Testis (tissue), 2 donors: ENCODE measurements at regions not wholly inside any gene's neighbourhood (a gene's known extent, or its start where the extent isn't known, plus 50 kb on each side); places are given as distances from the start of the nearest gene placed in this dataset.

ENCODE experiments used
- POLR2A ChIP-seq: fragments of 450-650 bp; IDR thresholded peaks from one replicate; pipeline ENCODE4 v1.6.1; 2017; ENCODE audit warnings: antibody characterized with exemption, mild to moderate bottlenecking, moderate library complexity
- TF ChIP-seq, protein P1 (sequence below), 3 experiments: fragments of 450-650 bp in 2 of 3; fragments of 200-600 bp in 1 of 3; sonication (generic) in 1 of 3; IDR thresholded peaks; one replicate each; pipeline ENCODE4 v1.5.1; 2016 to 2019; ENCODE audit warnings: antibody characterized with exemption in 3 of 3, mild to moderate bottlenecking in 2 of 3, moderate library complexity in 1 of 3

DNA sequence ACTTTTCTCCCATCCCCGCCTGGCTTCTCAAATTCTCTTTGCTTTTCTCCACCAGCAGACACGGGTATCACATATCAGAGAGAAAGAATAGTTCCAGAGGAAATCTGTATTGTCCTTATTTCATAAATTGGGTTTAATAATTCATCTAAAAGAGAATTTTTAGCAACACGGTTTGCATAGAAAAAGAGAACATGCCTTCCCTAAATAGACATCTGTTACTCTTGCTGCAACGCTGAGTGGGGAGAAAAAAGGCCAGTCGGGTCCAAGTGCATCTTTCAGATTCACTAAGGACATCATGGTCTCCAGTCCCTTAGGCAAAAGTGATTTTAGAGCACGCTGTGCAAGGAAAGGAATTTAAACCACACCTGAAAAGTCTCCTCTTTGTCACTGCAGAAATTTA is 201.3 kb downstream of the ABHD5 start:
- no peak for TF ChIP-seq POLR2A
- TF ChIP-seq, protein P1, sequence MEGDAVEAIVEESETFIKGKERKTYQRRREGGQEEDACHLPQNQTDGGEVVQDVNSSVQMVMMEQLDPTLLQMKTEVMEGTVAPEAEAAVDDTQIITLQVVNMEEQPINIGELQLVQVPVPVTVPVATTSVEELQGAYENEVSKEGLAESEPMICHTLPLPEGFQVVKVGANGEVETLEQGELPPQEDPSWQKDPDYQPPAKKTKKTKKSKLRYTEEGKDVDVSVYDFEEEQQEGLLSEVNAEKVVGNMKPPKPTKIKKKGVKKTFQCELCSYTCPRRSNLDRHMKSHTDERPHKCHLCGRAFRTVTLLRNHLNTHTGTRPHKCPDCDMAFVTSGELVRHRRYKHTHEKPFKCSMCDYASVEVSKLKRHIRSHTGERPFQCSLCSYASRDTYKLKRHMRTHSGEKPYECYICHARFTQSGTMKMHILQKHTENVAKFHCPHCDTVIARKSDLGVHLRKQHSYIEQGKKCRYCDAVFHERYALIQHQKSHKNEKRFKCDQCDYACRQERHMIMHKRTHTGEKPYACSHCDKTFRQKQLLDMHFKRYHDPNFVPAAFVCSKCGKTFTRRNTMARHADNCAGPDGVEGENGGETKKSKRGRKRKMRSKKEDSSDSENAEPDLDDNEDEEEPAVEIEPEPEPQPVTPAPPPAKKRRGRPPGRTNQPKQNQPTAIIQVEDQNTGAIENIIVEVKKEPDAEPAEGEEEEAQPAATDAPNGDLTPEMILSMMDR (IDR thresholded peaks at IDR 0.05): no peak
